ENCODE measurements at regions not wholly inside any gene's neighbourhood (a gene's known extent, or its start where the extent isn't known, plus 50 kb on each side); places are given as distances from the start of the nearest gene placed in this dataset.

DNA sequence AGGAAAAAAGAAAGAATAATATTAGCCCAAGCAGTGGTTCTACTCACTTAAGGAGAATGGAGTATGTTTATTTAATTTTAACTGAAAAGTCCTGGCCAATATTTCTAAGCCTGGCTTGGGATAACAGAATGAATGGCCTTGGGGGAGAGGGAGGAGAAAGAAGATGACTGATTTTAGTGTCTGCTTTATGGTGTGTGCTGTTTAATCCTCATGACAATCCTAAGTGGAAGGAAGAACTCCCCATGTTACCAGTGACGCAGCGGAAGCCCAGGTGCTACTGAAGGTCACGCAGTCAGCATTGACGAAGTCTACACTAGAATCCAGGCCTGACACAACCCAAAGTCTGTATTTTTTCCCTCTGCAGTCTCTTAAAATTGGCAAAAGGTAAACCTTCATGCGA lies 50.5 kb downstream of the PALM2AKAP2 start:
- Mint-ChIP-seq H3K36me3 (ENCODE audit: low read depth) (no peaks in the 10 kb centered on the region), H3K27ac (no peak overlapping the region), H3K27me3 (ENCODE audit: low read depth) (no peaks in the 10 kb centered on the region), H3K4me1 (peaks cover 8% of the 10 kb centered on the region), H3K4me3 (no peak overlapping the region), H3K9me3 (peaks cover 4% of the 10 kb centered on the region)
- TF ChIP-seq, protein P1, sequence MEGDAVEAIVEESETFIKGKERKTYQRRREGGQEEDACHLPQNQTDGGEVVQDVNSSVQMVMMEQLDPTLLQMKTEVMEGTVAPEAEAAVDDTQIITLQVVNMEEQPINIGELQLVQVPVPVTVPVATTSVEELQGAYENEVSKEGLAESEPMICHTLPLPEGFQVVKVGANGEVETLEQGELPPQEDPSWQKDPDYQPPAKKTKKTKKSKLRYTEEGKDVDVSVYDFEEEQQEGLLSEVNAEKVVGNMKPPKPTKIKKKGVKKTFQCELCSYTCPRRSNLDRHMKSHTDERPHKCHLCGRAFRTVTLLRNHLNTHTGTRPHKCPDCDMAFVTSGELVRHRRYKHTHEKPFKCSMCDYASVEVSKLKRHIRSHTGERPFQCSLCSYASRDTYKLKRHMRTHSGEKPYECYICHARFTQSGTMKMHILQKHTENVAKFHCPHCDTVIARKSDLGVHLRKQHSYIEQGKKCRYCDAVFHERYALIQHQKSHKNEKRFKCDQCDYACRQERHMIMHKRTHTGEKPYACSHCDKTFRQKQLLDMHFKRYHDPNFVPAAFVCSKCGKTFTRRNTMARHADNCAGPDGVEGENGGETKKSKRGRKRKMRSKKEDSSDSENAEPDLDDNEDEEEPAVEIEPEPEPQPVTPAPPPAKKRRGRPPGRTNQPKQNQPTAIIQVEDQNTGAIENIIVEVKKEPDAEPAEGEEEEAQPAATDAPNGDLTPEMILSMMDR (IDR thresholded peaks at IDR 0.05; ENCODE audit: unreplicated experiment in 3 of 3): no peak

DNA sequence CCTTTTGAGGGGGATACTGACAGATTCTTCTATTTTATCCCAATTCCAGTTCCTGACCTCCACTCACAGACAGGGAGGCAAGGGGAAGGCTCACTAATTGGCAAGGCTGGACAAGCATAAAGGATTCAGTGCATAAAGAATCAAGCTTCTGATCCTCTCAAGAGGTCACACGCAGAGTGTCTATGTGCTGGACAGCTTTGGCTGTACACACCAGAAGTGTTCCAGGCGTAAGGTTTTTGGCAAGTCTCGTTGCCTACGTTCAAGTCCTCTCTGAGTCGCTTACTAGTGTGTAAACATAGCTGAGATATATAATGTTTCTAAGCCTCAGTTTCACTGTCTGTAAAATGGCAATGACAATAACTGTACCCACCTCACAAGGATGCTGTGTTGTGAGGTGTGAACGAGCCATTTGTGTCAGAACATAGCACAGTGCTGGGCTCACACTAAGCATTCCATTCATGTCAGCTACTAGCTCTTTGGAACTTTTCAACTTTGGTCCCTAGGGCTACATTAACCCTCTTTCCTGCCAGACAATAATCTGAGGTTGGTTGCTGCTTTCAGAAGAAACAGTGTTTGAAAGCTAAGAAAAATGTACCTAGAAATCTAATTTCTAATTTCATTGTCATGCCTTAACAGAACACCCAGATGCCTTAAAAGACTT lies 52.1 kb downstream of the PALM2AKAP2 start:
- H3K36me3 Mint-ChIP-seq (ENCODE audit: low read depth): no peaks in the 10 kb centered on the region
- H3K27ac Mint-ChIP-seq: no peak overlapping the region
- peaks cover 8% of the 10 kb centered on the region for H3K9me3 Mint-ChIP-seq
- peaks cover 8% of the 10 kb centered on the region for H3K4me1 Mint-ChIP-seq
- TF ChIP-seq, protein P1 (IDR thresholded peaks at IDR 0.05; ENCODE audit: unreplicated experiment in 3 of 3): no peak
- H3K4me3 Mint-ChIP-seq: no peak overlapping the region
- no peaks in the 10 kb centered on the region for H3K27me3 Mint-ChIP-seq (ENCODE audit: low read depth)

DNA sequence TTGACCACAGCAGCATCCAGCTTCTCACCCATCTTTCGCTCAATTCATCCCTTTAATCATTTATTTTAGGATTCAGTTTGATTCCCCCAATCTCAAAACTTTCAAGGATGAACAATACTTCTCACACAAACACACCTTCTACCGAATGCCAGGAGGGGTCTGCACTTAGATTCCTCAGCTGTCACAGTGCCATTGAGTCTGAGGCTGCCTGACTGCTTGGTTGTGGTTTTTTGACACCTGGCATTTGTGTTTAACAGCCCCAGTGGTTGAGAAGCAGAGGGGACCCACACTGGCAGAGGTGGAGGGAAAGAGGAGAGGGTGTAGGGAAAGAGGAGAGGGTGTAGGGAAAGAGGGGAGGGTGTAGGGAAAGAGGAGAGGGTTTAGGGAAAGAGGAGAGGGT lies 54.9 kb downstream of the PALM2AKAP2 start:
- Mint-ChIP-seq H3K36me3 (ENCODE audit: low read depth) (no peaks in the 10 kb centered on the region), H3K9me3 (peaks cover 18% of the 10 kb centered on the region), H3K4me1 (peaks cover 8% of the 10 kb centered on the region), H3K27me3 (ENCODE audit: low read depth) (no peaks in the 10 kb centered on the region), H3K4me3 (no peak overlapping the region), H3K27ac (no peak overlapping the region)
- TF ChIP-seq, protein P1 (IDR thresholded peaks at IDR 0.05; ENCODE audit: unreplicated experiment in 3 of 3): no peak

DNA sequence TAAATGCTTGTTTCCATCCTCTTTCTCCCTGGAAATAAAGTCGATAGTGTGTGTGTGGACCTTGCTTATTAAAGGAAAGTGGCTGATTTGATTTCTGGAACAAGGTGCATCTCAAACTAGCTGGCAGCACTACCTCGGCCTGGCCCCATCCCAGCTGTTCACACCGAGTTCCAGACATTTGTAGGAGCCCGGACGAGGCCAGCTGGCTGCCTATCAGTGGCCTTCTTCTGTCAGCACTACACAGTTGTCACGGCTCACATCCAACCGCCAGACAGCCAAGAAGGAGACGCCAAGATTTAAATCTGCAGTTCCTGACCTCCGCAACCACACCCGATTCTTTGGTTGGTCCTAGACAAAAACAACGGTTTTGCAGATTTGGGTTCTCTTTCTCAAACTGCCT lies 63.6 kb downstream of the PALM2AKAP2 start:
- TF ChIP-seq, protein P1 (IDR thresholded peaks at IDR 0.05; ENCODE audit: unreplicated experiment in 3 of 3): no peak
- H3K36me3 Mint-ChIP-seq (ENCODE audit: low read depth): no peaks in the 10 kb centered on the region
- H3K4me1 Mint-ChIP-seq: peaks cover 40% of the 10 kb centered on the region
- peak overlapping the region in 2 of 3 experiments; percentile 12 to 40 for H3K27ac Mint-ChIP-seq
- peak overlapping the region in 1 of 3 experiments; percentile 36 for H3K4me3 Mint-ChIP-seq
- H3K27me3 Mint-ChIP-seq (ENCODE audit: low read depth): no peaks in the 10 kb centered on the region
- H3K9me3 Mint-ChIP-seq: peaks cover under 1% of the 10 kb centered on the region

DNA sequence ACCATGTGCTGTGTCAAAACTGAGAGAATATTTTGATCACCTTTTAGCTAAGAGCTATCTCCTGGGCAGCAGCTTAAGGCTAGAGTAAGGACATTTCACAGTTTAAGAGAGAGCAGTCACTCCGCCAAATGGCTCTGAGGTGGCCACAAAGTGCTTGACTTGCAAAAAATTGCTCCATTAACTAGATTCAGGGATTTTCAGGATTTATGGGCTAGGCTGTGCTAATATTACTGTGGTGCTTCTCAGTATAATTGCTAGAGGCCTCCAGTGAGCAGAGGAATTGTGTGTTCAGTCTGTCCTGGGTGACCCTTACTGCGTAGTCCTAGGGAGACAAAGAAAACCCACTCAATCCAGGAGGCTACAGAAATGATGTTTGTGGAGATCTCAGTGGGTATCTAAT lies 65.2 kb downstream of the PALM2AKAP2 start:
- Mint-ChIP-seq H3K4me1 (peaks cover 40% of the 10 kb centered on the region), H3K4me3 (no peak overlapping the region), H3K36me3 (ENCODE audit: low read depth) (no peaks in the 10 kb centered on the region), H3K27me3 (ENCODE audit: low read depth) (no peaks in the 10 kb centered on the region), H3K27ac (peak overlapping the region in 1 of 3 experiments; percentile 40), H3K9me3 (no peaks in the 10 kb centered on the region)
- TF ChIP-seq, protein P1 (IDR thresholded peaks at IDR 0.05; ENCODE audit: unreplicated experiment in 3 of 3): no peak

DNA sequence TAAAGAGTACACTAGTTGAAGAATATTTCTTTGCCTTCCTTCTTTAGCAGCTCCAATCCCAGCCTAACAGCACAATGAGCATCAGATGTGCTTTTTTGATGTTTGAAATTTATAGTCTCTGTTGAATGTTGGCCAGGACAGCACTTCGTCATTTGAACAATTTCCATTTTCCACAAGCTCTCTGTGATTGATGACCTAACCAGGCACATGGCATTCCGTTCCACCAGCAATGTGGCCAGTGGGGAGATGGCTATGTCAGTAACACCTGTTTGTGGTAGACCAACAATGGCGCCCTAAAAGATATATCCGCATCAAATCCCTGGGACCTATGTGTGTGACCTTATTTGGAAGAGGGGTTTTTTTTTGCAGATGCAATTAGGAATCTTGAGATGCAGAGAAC lies 66.8 kb downstream of the PALM2AKAP2 start:
- H3K9me3 Mint-ChIP-seq: peaks cover 2% of the 10 kb centered on the region
- H3K36me3 Mint-ChIP-seq (ENCODE audit: low read depth): no peaks in the 10 kb centered on the region
- no peak overlapping the region for H3K27ac Mint-ChIP-seq
- TF ChIP-seq, protein P1 (IDR thresholded peaks at IDR 0.05; ENCODE audit: unreplicated experiment in 3 of 3): no peak
- no peak overlapping the region for H3K4me3 Mint-ChIP-seq
- H3K4me1 Mint-ChIP-seq: peaks cover 40% of the 10 kb centered on the region
- H3K27me3 Mint-ChIP-seq (ENCODE audit: low read depth): no peaks in the 10 kb centered on the region
